Stimulated activated CD4-positive, alpha-beta T cell treated with anti-CD3 and anti-CD28 coated beads, Interleukin-12 subunit alpha, Interleukin-12 subunit beta, amount 100 ng/mL, for 48 hours (primary cell): ENCODE measurements at regions not wholly inside any gene's neighbourhood (a gene's known extent, or its start where the extent isn't known, plus 50 kb on each side); places are given as distances from the start of the nearest gene placed in this dataset.

Experiments
- DNase-seq, 3 donors: peaks; one replicate each; pipeline ENCODE4 v3.0.0-alpha.2; 2020; ENCODE audit warnings: low read depth in 2 of 3, low spot score in 1 of 3

- no peak for DNase-seq
These were observed 124.7 kb upstream of the THBS1 start for GRCh38 chr15:39456159-39456558.

GRCh38 chr15:39456582-39457330 is 124.1 kb upstream of the THBS1 start:
- DNase-seq, result no peak

- DNase-seq, result no peak
These were observed 122.7 kb upstream of the THBS1 start for GRCh38 chr15:39458131-39458530.

- no peak for DNase-seq
These were observed 121.3 kb upstream of the THBS1 start for GRCh38 chr15:39459548-39459947.

GRCh38 chr15:39460748-39461147 is 120.1 kb upstream of the THBS1 start:
- DNase-seq, result no peak

- DNase-seq, result no peak
These were observed 119.2 kb upstream of the THBS1 start for GRCh38 chr15:39461536-39462130.

GRCh38 chr15:39462691-39463090 is 118.2 kb upstream of the THBS1 start:
- DNase-seq, result no peak

GRCh38 chr15:39465843-39466749 is 114.8 kb upstream of the THBS1 start:
- DNase-seq, result no peak

GRCh38 chr15:39466750-39467105 is 114.2 kb upstream of the THBS1 start:
- no peak for DNase-seq

- no peak for DNase-seq
These were observed 112.5 kb upstream of the THBS1 start for GRCh38 chr15:39468331-39468730.

- no peak for DNase-seq
These were observed 112.1 kb upstream of the THBS1 start for GRCh38 chr15:39468828-39469227.

GRCh38 chr15:39471785-39472574 is 108.9 kb upstream of the THBS1 start:
- no peak for DNase-seq

- no peak for DNase-seq
These were observed 108.1 kb upstream of the THBS1 start for GRCh38 chr15:39472621-39473297.

- no peak for DNase-seq
These were observed 107.5 kb upstream of the THBS1 start for GRCh38 chr15:39473298-39473947.

GRCh38 chr15:39474657-39475056 is 106.2 kb upstream of the THBS1 start:
- no peak for DNase-seq

- DNase-seq, result no peak
These were observed 101.9 kb upstream of the THBS1 start for GRCh38 chr15:39478996-39479395.

- no peak for DNase-seq
These were observed 101.0 kb upstream of the THBS1 start for GRCh38 chr15:39479911-39480310.

- no peak for DNase-seq
These were observed 98.4 kb upstream of the THBS1 start for GRCh38 chr15:39482459-39482858.

- DNase-seq, result no peak
These were observed 94.0 kb upstream of the THBS1 start for GRCh38 chr15:39486621-39487457.

- no peak for DNase-seq
These were observed 93.5 kb upstream of the THBS1 start for GRCh38 chr15:39487458-39487735.
